ENCODE measurements at regions not wholly inside any gene's neighbourhood (a gene's known extent, or its start where the extent isn't known, plus 50 kb on each side); places are given as distances from the start of the nearest gene placed in this dataset.

DNA sequence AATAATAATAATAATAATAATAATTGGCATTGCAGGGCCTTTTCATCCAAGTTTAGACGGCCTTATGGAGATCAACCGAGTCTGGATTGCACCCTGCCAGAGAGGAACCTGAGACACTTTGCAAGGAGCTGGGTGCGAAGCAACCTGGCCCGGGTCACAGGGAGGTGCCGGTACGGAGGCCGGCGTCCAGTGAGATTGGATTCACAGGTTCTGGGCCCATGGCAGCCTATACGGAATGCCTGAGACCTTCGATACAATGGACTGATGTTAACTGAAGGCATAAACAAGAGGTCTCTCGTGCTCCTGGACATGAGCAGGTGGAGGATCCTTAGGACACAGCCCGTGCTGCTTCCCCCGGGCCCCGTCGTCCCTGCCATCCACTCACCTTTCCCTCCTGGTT, 416.5 kb upstream of the SALL3 start:
- TF ChIP-seq, protein P1, sequence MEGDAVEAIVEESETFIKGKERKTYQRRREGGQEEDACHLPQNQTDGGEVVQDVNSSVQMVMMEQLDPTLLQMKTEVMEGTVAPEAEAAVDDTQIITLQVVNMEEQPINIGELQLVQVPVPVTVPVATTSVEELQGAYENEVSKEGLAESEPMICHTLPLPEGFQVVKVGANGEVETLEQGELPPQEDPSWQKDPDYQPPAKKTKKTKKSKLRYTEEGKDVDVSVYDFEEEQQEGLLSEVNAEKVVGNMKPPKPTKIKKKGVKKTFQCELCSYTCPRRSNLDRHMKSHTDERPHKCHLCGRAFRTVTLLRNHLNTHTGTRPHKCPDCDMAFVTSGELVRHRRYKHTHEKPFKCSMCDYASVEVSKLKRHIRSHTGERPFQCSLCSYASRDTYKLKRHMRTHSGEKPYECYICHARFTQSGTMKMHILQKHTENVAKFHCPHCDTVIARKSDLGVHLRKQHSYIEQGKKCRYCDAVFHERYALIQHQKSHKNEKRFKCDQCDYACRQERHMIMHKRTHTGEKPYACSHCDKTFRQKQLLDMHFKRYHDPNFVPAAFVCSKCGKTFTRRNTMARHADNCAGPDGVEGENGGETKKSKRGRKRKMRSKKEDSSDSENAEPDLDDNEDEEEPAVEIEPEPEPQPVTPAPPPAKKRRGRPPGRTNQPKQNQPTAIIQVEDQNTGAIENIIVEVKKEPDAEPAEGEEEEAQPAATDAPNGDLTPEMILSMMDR (IDR thresholded peaks at IDR 0.05): no peak
- no peak for TF ChIP-seq POLR2A (IDR thresholded peaks at IDR 0.05)
